ENCODE measurements at regions not wholly inside any gene's neighbourhood (a gene's known extent, or its start where the extent isn't known, plus 50 kb on each side); places are given as distances from the start of the nearest gene placed in this dataset.

DNA sequence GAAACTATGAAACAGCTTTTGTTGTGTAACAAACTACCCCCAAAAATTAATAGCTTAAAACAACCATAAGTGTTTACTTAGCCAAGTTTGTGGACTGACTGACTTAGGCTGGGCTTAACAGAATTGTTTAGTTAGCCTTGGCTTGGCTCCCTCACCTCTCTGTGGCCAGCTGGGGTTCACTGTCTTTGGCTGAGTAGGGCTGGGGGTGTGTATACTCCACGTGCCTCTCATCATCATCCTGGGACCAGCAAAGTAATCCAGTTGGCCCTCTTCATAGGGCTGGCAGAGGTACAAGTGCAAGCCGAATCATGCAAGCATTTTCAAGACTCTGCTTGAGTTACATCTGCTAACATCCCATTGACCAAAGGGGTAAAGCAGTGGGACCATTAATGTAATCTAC is 252.3 kb downstream of the BRINP2 start:
- Histone ChIP-seq H3K9me1 (ENCODE audit: insufficient read depth, low read length) (no peaks in the 10 kb centered on the region), H3K56ac (ENCODE audit: extremely low read depth, insufficient read depth, low read length) (no peak overlapping the region), H4K20me1 (ENCODE audit: insufficient read depth, low read length) (no peaks in the 10 kb centered on the region), H2BK15ac (ENCODE audit: low read depth, low read length) (no peak overlapping the region), H3K4me2 (ENCODE audit: low read depth, low read length) (no peak overlapping the region), H4K5ac (ENCODE audit: low read depth, low read length) (no peak overlapping the region), H2BK20ac (ENCODE audit: low read depth, low read length) (no peak overlapping the region), H3K4ac (ENCODE audit: low read depth, low read length) (no peak overlapping the region), H2BK120ac (ENCODE audit: low read depth, low read length) (no peak overlapping the region), H3K18ac (ENCODE audit: low read depth, low read length) (no peak overlapping the region), H3K4me1 (ENCODE audit: control insufficient read depth, insufficient read depth, low read length) (no peaks in the 10 kb centered on the region), H4K8ac (ENCODE audit: low read depth in 2 of 2, low read length in 2 of 2) (no peak overlapping the region), H2AK5ac (ENCODE audit: low read depth, low read length) (no peak overlapping the region), H2BK5ac (ENCODE audit: low read depth, low read length, poor library complexity, severe bottlenecking) (no peak overlapping the region), H3K14ac (replicated peaks; ENCODE audit: low read depth, low read length) (no peak overlapping the region), H3K27ac (ENCODE audit: insufficient read depth, low read length) (no peak overlapping the region), H2AK9ac (replicated peaks; ENCODE audit: low read depth, low read length, poor library complexity) (no peak overlapping the region), H3K4me3 (ENCODE audit: insufficient read depth, low read depth, low read length) (no peak overlapping the region), H3K36me3 (ENCODE audit: control insufficient read depth, insufficient read depth, low read length) (no peaks in the 10 kb centered on the region), H4K91ac (ENCODE audit: insufficient read depth, low read depth, low read length) (no peak overlapping the region), H3K79me1 (ENCODE audit: low read depth in 1 of 2, low read length in 2 of 2) (no peaks in the 10 kb centered on the region), H3K27me3 (ENCODE audit: control insufficient read depth, insufficient read depth, low read length) (no peaks in the 10 kb centered on the region), H3K23ac (ENCODE audit: low read depth, low read length) (no peak overlapping the region), H3K9ac (ENCODE audit: low read depth, low read length) (no peak overlapping the region), H3K9me3 (ENCODE audit: control insufficient read depth, insufficient read depth, low read length) (no peaks in the 10 kb centered on the region), H2AFZ (replicated peaks; ENCODE audit: low read length, poor library complexity) (no peak overlapping the region)
- ATAC-seq (ENCODE audit: low read depth) (no peak), DNase-seq (no peak)
- dilution Hi-C loops (cut with HindIII; ENCODE audit: low sequenced_read_pairs, unreplicated experiment) (no loop called here), in situ Hi-C loops (cut with MboI; ENCODE audit: low sequenced_read_pairs) (no loop called here), intact Hi-C loops (cut with micrococcal nuclease) (no loop called here)
- TF ChIP-seq, protein P1, sequence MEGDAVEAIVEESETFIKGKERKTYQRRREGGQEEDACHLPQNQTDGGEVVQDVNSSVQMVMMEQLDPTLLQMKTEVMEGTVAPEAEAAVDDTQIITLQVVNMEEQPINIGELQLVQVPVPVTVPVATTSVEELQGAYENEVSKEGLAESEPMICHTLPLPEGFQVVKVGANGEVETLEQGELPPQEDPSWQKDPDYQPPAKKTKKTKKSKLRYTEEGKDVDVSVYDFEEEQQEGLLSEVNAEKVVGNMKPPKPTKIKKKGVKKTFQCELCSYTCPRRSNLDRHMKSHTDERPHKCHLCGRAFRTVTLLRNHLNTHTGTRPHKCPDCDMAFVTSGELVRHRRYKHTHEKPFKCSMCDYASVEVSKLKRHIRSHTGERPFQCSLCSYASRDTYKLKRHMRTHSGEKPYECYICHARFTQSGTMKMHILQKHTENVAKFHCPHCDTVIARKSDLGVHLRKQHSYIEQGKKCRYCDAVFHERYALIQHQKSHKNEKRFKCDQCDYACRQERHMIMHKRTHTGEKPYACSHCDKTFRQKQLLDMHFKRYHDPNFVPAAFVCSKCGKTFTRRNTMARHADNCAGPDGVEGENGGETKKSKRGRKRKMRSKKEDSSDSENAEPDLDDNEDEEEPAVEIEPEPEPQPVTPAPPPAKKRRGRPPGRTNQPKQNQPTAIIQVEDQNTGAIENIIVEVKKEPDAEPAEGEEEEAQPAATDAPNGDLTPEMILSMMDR (conservative IDR thresholded peaks at IDR 0.05; ENCODE audit: low read depth, low read length), result no peak
- TF ChIP-seq SMC3 (IDR thresholded peaks at IDR 0.05; ENCODE audit: low read depth, low read length) (no peak), RCOR1 (IDR thresholded peaks at IDR 0.05; ENCODE audit: insufficient replicate concordance, low read length) (no peak), FOS (IDR thresholded peaks at IDR 0.05; ENCODE audit: low read depth, low read length) (no peak), BHLHE40 (IDR thresholded peaks at IDR 0.05; ENCODE audit: low read depth, low read length) (no peak), MAZ (IDR thresholded peaks at IDR 0.05; ENCODE audit: borderline replicate concordance, low read depth, low read length) (no peak)
- TF ChIP-seq, protein P2, sequence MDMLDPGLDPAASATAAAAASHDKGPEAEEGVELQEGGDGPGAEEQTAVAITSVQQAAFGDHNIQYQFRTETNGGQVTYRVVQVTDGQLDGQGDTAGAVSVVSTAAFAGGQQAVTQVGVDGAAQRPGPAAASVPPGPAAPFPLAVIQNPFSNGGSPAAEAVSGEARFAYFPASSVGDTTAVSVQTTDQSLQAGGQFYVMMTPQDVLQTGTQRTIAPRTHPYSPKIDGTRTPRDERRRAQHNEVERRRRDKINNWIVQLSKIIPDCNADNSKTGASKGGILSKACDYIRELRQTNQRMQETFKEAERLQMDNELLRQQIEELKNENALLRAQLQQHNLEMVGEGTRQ (IDR thresholded peaks at IDR 0.05; ENCODE audit: low read depth, low read length), result no peak
- TF ChIP-seq, protein P3, sequence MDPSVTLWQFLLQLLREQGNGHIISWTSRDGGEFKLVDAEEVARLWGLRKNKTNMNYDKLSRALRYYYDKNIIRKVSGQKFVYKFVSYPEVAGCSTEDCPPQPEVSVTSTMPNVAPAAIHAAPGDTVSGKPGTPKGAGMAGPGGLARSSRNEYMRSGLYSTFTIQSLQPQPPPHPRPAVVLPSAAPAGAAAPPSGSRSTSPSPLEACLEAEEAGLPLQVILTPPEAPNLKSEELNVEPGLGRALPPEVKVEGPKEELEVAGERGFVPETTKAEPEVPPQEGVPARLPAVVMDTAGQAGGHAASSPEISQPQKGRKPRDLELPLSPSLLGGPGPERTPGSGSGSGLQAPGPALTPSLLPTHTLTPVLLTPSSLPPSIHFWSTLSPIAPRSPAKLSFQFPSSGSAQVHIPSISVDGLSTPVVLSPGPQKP (IDR thresholded peaks at IDR 0.05; ENCODE audit: borderline replicate concordance, low read depth, low read length), result no peak
- ChIA-PET POLR2A (ENCODE audit: unreplicated experiment) (no interaction called here), CTCF (no interaction called here)
- WGBS, 2 experiments (ENCODE audit: extremely low coverage in 2 of 2, insufficient read length in 1 of 2), result no CpG with 5 or more reads among the region's 2 CpGs
- BruUV-seq (replicated peaks), result no TSS peak
